NCI-H2171 treated with DMSO at 0.1 percent for 48 hours (cell line): ENCODE measurements at regions not wholly inside any gene's neighbourhood (a gene's known extent, or its start where the extent isn't known, plus 50 kb on each side); places are given as distances from the start of the nearest gene placed in this dataset.
"Not testable (repeated sequence)": the region's sequence is repeated elsewhere in the genome, so short reads cannot be mapped to it uniquely, and the experiment has no call there.

Experiments
- DNase-seq: peaks from one replicate; lab custom pipeline; 2025; lab: John Stamatoyannopoulos, UW

GRCh38 chr6:137802408-137803182 lies 64.5 kb upstream of the TNFAIP3 start:
- DNase-seq: no peak

GRCh38 chr6:137804637-137805036 lies 62.4 kb upstream of the TNFAIP3 start:
- DNase-seq: no peak

- DNase-seq: no peak
These were observed 61.4 kb upstream of the TNFAIP3 start for GRCh38 chr6:137805622-137806021.

- no peak for DNase-seq
These were observed 60.0 kb upstream of the TNFAIP3 start for GRCh38 chr6:137806914-137807682.

GRCh38 chr6:137808191-137808590 lies 58.9 kb upstream of the TNFAIP3 start:
- no peak for DNase-seq

- DNase-seq: no peak
These were observed 58.2 kb upstream of the TNFAIP3 start for GRCh38 chr6:137808836-137809315.

GRCh38 chr6:137809895-137810553 lies 57.0 kb upstream of the TNFAIP3 start:
- DNase-seq: not testable (repeated sequence)

- no peak for DNase-seq
These were observed 56.4 kb upstream of the TNFAIP3 start for GRCh38 chr6:137810554-137811120.

GRCh38 chr6:137811121-137811915 lies 55.7 kb upstream of the TNFAIP3 start:
- no peak for DNase-seq

- no peak for DNase-seq
These were observed 55.0 kb upstream of the TNFAIP3 start for GRCh38 chr6:137811916-137812553.

GRCh38 chr6:137813308-137813970 lies 53.6 kb upstream of the TNFAIP3 start:
- DNase-seq: peak; percentile 7

- not testable (repeated sequence) for DNase-seq
These were observed 53.0 kb upstream of the TNFAIP3 start for GRCh38 chr6:137814030-137814429.

- DNase-seq: no peak
These were observed 51.4 kb upstream of the TNFAIP3 start for GRCh38 chr6:137815692-137816091.

- DNase-seq: no peak
These were observed 50.9 kb upstream of the TNFAIP3 start for GRCh38 chr6:137816133-137816579.

- DNase-seq: no peak
These were observed 50.1 kb upstream of the TNFAIP3 start for GRCh38 chr6:137816688-137817618.
